Fibroblast of lung (primary cell): ENCODE measurements at regions not wholly inside any gene's neighbourhood (a gene's known extent, or its start where the extent isn't known, plus 50 kb on each side); places are given as distances from the start of the nearest gene placed in this dataset.

Experiments
- DNase-seq, 2 donors: peaks; one replicate each; pipeline versions ENCODE4 v3.0.0 to v3.0.0-alpha.2; 2010; ENCODE audit warnings: low read depth in 2 of 2
- H2AFZ ChIP-seq: 2 replicates; pipeline ENCODE4 v1.5.1; 2012; ENCODE audit warnings: low read length, control low read depth, inconsistent platforms
- H3K27ac ChIP-seq: 2 replicates; pipeline ENCODE4 v1.5.1; 2011; ENCODE audit warnings: low read length, control low read depth; ENCODE audit not compliant: insufficient read depth
- H3K27me3 ChIP-seq: 2 replicates; pipeline ENCODE4 v1.5.1; 2011; ENCODE audit warnings: mild to moderate bottlenecking, low read length; ENCODE audit not compliant: control insufficient read depth, insufficient read depth
- H3K36me3 ChIP-seq: 2 replicates; pipeline ENCODE4 v1.5.1; 2011; ENCODE audit warnings: low read length; ENCODE audit not compliant: control insufficient read depth, insufficient read depth
- H3K4me1 ChIP-seq: 2 replicates; pipeline ENCODE4 v1.5.1; 2011; ENCODE audit warnings: low read length; ENCODE audit not compliant: control insufficient read depth, insufficient read depth; ENCODE audit errors: extremely low read depth
- H3K4me2 ChIP-seq: 2 replicates; pipeline ENCODE4 v1.5.1; 2011; ENCODE audit warnings: low read length, control low read depth; ENCODE audit not compliant: insufficient read depth; ENCODE audit errors: extremely low read depth
- H3K4me3 ChIP-seq, 4 experiments: fragments of 200-600 bp in 1 of 4; sonication (generic) in 1 of 4; replicated peaks in 1 of 4; 2 replicates each; pipeline ENCODE4 v1.5.1; 2011 to 2016; ENCODE audit warnings: low read length in 4 of 4, low read depth in 3 of 4, mild to moderate bottlenecking in 3 of 4, control low read depth in 2 of 4, inconsistent platforms in 1 of 4, mixed read lengths in 1 of 4; ENCODE audit not compliant: insufficient read depth in 1 of 4; ENCODE audit errors: control extremely low read depth in 1 of 4
- H3K79me2 ChIP-seq: 2 replicates; pipeline ENCODE4 v1.5.1; 2012; ENCODE audit warnings: mild to moderate bottlenecking, low read length, inconsistent platforms; ENCODE audit not compliant: control insufficient read depth, insufficient read depth
- H3K9ac ChIP-seq: 2 replicates; pipeline ENCODE4 v1.5.1; 2011; ENCODE audit warnings: mild to moderate bottlenecking, low read length, control low read depth; ENCODE audit not compliant: insufficient read depth
- H3K9me3 ChIP-seq: 2 replicates; pipeline ENCODE4 v1.5.1; 2012; ENCODE audit warnings: low read depth, low read length; ENCODE audit not compliant: control insufficient read depth, insufficient read depth
- H4K20me1 ChIP-seq: 2 replicates; pipeline ENCODE4 v1.5.1; 2011; ENCODE audit warnings: low read length; ENCODE audit not compliant: control insufficient read depth, insufficient read depth; ENCODE audit errors: extremely low read depth
- EZH2 ChIP-seq: IDR thresholded peaks from 2 replicates; pipeline ENCODE4 v1.5.1; 2012; ENCODE audit warnings: low read length, control low read depth, mild to moderate bottlenecking; ENCODE audit errors: missing control alignments
- TF ChIP-seq, protein P1 (sequence below), 2 donors: IDR thresholded peaks in 1 of 2; conservative IDR thresholded peaks in 1 of 2; 1 replicate in 1 of 2; 2 replicates in 1 of 2; pipeline ENCODE4 v1.5.1; 2011 to 2012; ENCODE audit warnings: low read length in 2 of 2, control low read depth in 1 of 2, inconsistent platforms in 1 of 2, low read depth in 1 of 2, mild to moderate bottlenecking in 1 of 2

DNA sequence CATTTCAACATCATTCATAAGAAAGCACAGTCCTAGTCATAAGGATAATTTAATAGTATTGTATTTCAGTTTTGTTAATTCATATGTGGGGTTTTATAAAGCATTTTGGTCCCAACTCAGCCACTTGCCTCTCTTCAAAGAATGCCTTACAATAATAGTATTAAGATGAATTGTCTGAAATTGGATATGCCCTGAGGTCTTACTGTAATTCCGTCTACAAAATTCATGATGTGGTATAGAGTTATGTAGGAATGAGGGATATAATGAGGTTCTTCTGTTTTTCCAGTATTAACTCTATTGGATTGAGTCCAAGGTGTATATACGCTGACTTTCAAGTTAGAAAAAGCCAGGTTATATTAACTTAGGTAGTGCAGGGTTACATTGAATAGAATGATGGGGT is 177.0 kb downstream of the GOLIM4 start:
- H2AFZ ChIP-seq: no peak overlapping the region
- no peaks in the 10 kb centered on the region for H4K20me1 ChIP-seq
- H3K9ac ChIP-seq: no peak overlapping the region
- H3K4me3 ChIP-seq: no peak overlapping the region
- H3K27ac ChIP-seq: no peak overlapping the region
- no peaks in the 10 kb centered on the region for H3K9me3 ChIP-seq
- H3K27me3 ChIP-seq: no peaks in the 10 kb centered on the region
- H3K79me2 ChIP-seq: no peaks in the 10 kb centered on the region
- TF ChIP-seq EZH2: no peak
- TF ChIP-seq, protein P1, sequence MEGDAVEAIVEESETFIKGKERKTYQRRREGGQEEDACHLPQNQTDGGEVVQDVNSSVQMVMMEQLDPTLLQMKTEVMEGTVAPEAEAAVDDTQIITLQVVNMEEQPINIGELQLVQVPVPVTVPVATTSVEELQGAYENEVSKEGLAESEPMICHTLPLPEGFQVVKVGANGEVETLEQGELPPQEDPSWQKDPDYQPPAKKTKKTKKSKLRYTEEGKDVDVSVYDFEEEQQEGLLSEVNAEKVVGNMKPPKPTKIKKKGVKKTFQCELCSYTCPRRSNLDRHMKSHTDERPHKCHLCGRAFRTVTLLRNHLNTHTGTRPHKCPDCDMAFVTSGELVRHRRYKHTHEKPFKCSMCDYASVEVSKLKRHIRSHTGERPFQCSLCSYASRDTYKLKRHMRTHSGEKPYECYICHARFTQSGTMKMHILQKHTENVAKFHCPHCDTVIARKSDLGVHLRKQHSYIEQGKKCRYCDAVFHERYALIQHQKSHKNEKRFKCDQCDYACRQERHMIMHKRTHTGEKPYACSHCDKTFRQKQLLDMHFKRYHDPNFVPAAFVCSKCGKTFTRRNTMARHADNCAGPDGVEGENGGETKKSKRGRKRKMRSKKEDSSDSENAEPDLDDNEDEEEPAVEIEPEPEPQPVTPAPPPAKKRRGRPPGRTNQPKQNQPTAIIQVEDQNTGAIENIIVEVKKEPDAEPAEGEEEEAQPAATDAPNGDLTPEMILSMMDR (conservative IDR thresholded peaks at IDR 0.05 in 1 of 2, IDR thresholded peaks at IDR 0.05 in 1 of 2; ENCODE audit: low read depth in 1 of 2, low read length in 2 of 2): no peak
- peak; percentile 5 to 29 for DNase-seq
- H3K4me1 ChIP-seq: no peaks in the 10 kb centered on the region
- no peak overlapping the region for H3K4me2 ChIP-seq
- no peaks in the 10 kb centered on the region for H3K36me3 ChIP-seq

DNA sequence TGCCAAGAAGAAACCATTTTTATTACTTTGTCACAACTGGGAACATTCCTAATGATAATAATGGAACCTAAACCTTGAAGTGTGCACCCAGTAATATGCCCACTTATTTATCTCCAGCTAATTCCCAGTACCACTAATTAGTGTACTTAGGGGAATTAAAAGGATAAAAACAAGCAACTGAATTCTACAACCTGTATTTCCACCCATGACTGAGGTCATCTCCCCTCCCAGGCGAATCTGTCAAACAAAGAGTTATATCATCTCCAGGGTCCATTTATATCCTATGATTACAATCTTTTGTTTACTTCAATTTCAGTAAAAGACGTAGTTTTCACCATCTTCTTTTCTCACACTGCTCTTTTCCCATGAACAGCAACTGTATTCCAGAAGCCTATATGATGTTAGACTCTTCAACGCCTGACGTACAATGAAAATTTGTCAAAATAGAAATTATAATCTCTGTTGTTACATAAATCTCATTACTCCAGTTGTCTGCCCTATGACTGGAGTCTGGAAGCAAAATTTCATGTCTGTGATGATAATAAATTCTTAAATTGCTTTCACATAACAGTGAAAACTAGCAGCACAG is 177.6 kb downstream of the GOLIM4 start:
- Histone ChIP-seq H4K20me1 (no peaks in the 10 kb centered on the region), H3K9me3 (no peaks in the 10 kb centered on the region), H3K27me3 (no peaks in the 10 kb centered on the region), H3K4me2 (no peak overlapping the region), H3K4me3 (no peak overlapping the region), H3K4me1 (no peaks in the 10 kb centered on the region), H3K79me2 (no peaks in the 10 kb centered on the region), H3K9ac (no peak overlapping the region), H2AFZ (no peak overlapping the region), H3K36me3 (no peaks in the 10 kb centered on the region), H3K27ac (no peak overlapping the region)
- no peak for DNase-seq
- TF ChIP-seq EZH2: no peak
- TF ChIP-seq, protein P1 (conservative IDR thresholded peaks at IDR 0.05 in 1 of 2, IDR thresholded peaks at IDR 0.05 in 1 of 2; ENCODE audit: low read depth in 1 of 2, low read length in 2 of 2): no peak

DNA sequence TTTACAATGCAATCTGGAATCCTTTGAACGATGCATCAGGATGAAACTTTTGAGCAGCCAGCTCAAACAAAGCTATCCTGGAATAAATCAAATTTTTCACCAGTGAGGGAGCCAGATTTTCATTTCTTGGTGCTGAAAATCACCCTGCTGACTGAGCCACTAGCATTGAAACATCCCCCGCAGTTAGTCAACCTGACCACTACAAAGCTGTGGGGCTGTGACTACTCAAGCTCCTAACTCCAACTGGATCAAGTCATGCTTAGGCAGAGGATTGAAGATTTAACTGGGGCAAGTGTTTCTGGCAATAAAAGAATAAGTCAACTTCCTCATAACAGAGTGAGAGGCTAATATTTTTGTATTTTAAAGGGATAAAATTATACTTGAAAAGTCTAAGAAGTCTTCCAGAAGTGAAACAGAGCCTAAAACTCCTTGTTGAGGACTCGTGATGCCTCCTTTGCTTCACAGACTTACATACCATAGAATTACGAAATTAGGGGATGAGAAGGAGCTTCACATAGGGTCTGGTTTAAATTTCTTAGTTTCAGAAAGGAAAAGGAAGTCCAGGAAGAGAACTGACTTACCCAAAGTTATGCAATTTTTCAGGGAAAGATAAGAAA is 177.8 kb downstream of the SERPINI1 start:
- Histone ChIP-seq H2AFZ (no peak overlapping the region), H3K79me2 (no peaks in the 10 kb centered on the region), H3K9ac (no peak overlapping the region), H3K4me2 (no peak overlapping the region), H3K9me3 (no peaks in the 10 kb centered on the region), H3K27me3 (no peaks in the 10 kb centered on the region), H3K4me1 (no peaks in the 10 kb centered on the region), H3K4me3 (no peak overlapping the region), H4K20me1 (no peaks in the 10 kb centered on the region), H3K27ac (no peak overlapping the region), H3K36me3 (no peaks in the 10 kb centered on the region)
- DNase-seq: peak; percentile 30 to 43
- TF ChIP-seq, protein P1 (conservative IDR thresholded peaks at IDR 0.05 in 1 of 2, IDR thresholded peaks at IDR 0.05 in 1 of 2; ENCODE audit: low read depth in 1 of 2, low read length in 2 of 2): peak; percentile 8 to 9
- TF ChIP-seq EZH2: no peak
